GM18511 (cell line): ENCODE measurements at regions not wholly inside any gene's neighbourhood (a gene's known extent, or its start where the extent isn't known, plus 50 kb on each side); places are given as distances from the start of the nearest gene placed in this dataset.

Source experiments
- ATAC-seq: cut with Tn5 transposase; IDR thresholded peaks from one replicate; pipeline ENCODE4 v1.9.1; 2021; ENCODE audit warnings: mild to moderate bottlenecking, moderate library complexity; ENCODE audit not compliant: unreplicated experiment

GRCh38 chr2:120496759-120497158, 150.8 kb downstream of the INHBB start:
- ATAC-seq = no peak

- ATAC-seq = no peak
These were observed 151.5 kb downstream of the INHBB start for GRCh38 chr2:120497261-120497977.

GRCh38 chr2:120498121-120498520, 152.2 kb downstream of the INHBB start:
- ATAC-seq = no peak

GRCh38 chr2:120498576-120499394, 152.8 kb downstream of the INHBB start:
- no peak for ATAC-seq

- ATAC-seq = no peak
These were observed 154.0 kb downstream of the INHBB start for GRCh38 chr2:120499784-120500495.

GRCh38 chr2:120501591-120501990, 155.7 kb downstream of the INHBB start:
- ATAC-seq = no peak

- ATAC-seq = no peak
These were observed 156.4 kb downstream of the INHBB start for GRCh38 chr2:120502357-120502756.

GRCh38 chr2:120502761-120503160, 156.8 kb downstream of the INHBB start:
- ATAC-seq = no peak

GRCh38 chr2:120503206-120503792, 157.4 kb downstream of the INHBB start:
- no peak for ATAC-seq

GRCh38 chr2:120503793-120504571, 158.0 kb downstream of the INHBB start:
- no peak for ATAC-seq

- no peak for ATAC-seq
These were observed 159.2 kb downstream of the INHBB start for GRCh38 chr2:120504936-120505705.

GRCh38 chr2:120508567-120509041, 162.7 kb downstream of the INHBB start:
- ATAC-seq = no peak

- no peak for ATAC-seq
These were observed 163.4 kb downstream of the INHBB start for GRCh38 chr2:120509213-120509815.

GRCh38 chr2:120509991-120510735, 164.2 kb downstream of the INHBB start:
- no peak for ATAC-seq

- no peak for ATAC-seq
These were observed 164.9 kb downstream of the INHBB start for GRCh38 chr2:120510751-120511395.

GRCh38 chr2:120511536-120511935, 165.6 kb downstream of the INHBB start:
- no peak for ATAC-seq

- no peak for ATAC-seq
These were observed 166.2 kb downstream of the INHBB start for GRCh38 chr2:120511947-120512710.
